NCI-H146 (cell line): ENCODE measurements at regions not wholly inside any gene's neighbourhood (a gene's known extent, or its start where the extent isn't known, plus 50 kb on each side); places are given as distances from the start of the nearest gene placed in this dataset.
A peak's percentile ranks its signal among the peaks of the same experiment; 100 is the strongest.

Experiments
- DNase-seq: peaks from one replicate; lab custom pipeline; 2025; lab: John Stamatoyannopoulos, UW

DNA sequence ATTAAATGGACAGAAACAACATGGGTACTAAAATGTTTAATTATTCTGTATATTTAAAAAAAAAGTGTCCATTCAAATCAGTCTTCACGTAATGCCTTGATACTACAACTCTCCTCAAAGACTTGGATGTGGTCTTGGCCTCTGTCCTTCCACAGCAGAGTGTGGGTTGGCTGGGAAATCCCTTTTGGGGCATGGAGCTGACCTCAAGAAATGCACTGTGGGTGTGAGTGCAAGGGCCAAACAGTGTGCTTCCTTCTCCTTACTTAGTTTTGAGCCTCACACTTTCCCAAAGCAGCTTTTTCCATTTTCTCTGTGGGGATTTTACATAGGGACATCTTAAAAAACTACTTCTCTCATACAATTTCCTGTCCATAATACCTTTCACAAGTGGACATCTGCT lies 607.4 kb downstream of the EFNB2 start:
- no peak for DNase-seq

DNA sequence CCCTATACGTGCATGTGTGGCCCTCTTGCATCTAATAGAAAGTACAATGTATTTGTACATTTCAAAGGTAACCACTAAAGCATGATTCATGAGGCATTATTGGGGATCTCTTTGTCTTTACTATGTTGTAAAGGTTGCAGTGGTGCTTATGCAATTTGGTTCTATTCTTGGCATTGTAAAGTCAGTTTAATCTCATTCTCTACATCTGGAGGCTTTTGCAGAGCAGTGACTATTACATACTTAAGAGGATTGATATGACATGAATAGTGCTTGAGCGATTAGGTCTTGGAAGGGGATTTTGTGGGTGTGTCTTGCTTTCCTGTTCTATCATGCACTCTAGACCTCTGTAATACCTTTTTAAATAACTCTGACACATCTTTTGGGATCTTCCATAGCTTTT lies 610.0 kb downstream of the EFNB2 start:
- no peak for DNase-seq

DNA sequence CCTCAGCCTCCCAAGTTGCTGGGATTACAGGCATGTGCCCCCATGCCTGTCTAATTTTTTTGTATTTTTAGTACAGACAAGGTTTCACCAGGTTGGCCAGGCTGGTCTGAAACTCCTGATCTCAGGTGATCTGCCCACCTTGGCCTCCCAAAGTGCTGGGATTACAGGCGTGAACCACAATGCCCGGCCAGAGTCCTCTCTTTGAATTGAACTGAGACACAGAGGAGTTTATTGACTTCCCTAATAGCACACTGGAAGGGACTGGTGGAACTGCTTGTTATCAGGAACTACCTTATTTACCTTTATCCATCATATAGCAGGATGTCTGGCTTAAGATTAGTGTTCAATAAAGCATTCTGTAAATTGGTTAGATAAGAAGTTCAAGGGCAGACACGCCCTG lies 613.8 kb downstream of the EFNB2 start:
- no peak for DNase-seq

DNA sequence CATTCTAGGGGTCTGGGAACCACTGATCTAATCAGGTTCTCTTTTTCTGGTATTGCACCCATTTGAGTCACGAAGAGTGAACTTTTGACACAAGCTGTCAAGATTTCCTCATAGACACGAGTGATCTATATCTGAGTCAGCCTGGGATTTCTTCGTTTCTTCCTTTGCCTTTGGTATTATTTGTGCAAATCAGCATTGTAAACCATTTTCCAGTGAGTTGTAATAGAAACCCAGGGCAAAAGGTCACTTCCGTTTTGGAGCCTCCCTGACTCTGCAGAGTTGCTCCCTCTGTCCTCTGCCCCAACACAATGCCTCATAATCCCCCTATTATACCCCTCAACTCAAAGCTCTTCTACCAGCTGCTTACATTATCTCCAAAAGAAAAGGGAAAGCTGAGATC lies 615.1 kb downstream of the EFNB2 start:
- no peak for DNase-seq

DNA sequence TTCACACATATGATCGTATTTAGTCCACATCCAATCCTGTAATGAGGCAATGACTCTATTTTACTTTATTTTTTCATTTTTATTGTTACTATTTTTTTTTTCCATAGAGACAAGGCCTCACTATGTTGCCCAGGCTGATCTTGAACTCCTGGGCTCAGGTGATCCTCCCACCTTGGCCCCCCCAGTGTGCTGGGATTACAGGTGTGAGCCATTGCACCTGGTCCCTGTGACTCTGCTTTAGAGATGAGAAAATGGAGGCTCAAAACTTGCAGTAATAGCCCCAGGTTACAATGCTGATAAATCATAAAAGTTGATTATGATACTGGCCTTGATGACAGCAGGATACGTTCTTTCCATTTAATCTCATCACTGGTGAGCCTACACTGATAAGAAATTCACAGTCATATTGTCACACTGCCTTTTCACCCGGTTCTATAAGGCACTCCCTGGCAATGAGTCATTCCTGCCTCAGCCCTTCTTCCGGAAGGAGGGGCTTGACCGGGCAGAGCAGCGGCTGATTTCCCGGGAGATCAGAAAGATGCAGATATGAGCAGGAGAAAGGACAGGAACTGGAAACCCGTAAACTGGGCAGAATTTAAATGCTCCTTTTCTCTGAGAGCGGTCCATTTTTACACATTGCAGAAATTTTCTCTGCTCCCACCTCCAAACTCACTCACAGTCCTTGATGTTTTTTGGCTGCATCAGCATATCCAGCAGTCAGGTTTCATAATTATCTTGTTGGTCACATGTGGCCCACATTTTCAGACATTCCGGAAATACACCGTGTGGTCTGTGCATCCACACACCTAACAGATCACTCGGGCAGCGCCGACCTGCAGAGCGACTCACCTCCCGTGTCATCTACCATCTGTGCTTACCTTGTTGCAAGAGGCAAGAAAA lies 616.4 kb downstream of the EFNB2 start:
- DNase-seq, result peak; percentile 54

DNA sequence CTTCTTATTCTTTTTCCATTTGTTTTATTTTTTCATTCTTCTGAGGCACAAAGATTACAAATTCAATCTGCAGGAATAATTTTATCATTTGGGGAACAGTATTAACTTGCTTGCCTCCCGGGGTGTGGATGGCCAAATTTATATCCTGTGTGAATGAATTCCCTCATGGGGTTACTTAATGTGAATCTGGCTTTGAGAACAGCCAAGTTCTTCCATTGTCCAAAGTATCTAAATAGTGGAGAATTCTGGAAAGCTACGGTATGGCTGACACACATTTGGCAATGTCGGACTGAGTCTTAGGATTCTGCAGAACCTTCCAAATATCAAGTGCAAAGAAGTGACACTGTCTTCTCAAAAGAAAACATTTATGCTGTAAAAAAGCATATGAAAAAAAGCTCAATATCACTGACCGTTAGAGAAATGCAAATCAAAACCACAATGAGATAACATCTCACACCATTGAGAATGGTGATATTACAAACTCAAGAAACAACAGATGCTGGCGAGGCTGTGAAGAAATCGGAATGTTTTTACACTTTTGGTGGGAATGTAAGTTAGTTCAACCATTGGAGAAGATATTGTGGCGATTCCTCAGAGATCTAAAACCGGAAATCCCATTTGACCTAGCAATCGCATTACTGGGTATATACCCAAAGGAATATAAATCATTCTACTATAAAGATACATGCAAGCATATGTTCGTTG lies 620.2 kb downstream of the EFNB2 start:
- no peak for DNase-seq

DNA sequence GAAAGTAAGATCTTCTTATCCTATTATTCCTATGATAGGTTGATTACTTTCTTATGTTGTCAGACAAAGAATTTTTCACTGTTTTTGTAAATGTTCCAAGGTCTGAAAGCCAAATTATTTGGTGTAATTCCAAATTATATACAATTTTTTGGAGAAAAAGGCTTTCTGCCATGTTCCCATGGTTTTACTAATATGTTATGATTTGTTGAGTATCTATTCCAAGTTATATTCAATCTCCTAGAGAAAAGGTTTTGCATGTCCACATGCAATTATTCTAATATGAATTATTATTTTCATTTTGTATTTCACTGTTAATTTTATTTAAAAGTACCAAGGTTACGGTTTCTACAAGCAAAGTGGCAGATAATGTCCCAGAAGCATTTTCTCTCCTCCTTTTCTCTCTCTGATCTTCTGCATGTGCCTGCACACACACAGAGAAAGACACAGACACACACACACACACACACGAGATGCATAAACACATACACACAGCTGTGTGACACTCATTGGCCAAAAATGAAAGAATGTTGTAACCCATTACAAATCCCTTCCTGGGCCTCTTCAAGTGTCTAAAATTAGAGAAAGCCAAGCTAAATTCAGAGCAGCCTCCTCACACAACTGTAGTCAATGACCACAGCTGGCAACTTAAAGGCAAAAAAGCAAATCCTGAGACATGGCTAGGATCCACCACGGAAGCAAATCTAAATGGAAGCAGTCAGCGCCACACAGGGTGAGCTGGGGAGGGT lies 621.0 kb downstream of the EFNB2 start:
- DNase-seq, result no peak

DNA sequence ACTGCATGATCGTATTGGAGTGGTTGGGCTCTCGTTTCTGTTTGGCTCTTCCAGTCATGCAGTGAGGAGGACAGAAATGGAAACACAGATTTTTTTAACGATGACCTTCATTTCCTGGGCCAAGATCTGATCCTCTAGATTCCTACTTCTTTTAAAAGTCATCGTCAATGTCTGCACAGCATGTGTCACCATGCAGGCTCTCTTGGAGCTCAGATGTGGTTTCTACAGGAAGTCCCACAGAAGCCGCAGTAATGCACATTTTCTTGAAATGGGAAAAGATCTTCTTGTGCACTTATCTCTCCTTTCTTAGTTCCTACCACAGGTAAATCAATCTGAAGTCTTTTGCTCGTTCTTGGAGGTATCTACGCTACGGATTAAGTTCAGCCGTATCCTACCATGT lies 626.9 kb downstream of the EFNB2 start:
- DNase-seq, result no peak

DNA sequence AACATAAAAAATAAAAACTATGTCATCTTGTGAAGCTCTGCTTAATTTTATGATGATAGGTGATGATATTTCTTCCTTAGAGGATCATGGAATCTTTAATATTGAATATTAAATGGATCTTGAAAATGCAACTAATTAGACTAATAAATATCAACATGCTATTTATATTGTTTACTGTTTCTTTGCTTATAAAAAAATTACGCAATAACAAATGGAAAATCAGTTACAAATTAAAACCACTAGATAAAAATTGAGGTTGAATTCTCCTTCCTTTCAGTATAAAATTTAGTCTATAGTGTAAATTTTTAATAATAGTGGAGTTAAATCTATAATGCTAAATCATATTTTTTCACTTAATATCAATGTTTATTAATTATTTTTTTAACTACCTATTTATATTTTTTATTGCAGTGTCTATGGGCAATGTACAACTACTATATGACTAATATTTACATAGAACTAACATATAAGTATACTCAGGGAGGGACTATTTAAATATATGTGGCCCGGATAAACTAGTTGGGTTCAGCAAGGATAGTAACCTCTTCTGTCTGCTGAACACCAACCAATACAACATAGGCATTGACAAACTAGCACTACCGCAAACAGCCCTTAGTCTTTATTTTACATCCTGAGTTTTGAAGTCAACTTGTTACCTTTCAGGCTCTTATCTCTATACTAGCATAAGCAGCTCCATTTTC lies 628.0 kb downstream of the EFNB2 start:
- DNase-seq, result no peak

DNA sequence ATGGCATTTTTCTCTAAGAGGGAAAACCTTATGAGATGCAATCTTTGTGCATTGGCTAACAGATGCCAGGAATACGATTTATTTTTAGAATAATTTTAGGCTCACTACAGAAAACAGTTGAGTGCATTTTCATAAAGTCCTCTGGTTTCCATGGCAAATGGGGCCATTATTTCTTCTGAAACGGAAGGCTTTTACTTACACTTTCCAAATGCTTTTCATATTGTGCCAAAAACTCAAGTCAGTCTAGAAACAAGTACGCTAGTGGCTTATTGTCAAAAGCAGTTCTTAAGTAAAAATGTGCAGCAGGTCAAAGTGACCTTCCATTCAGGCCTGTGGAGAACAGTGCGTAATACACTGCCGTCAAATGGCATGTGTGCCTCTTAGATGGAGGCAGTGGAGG lies 628.7 kb downstream of the EFNB2 start:
- no peak for DNase-seq

DNA sequence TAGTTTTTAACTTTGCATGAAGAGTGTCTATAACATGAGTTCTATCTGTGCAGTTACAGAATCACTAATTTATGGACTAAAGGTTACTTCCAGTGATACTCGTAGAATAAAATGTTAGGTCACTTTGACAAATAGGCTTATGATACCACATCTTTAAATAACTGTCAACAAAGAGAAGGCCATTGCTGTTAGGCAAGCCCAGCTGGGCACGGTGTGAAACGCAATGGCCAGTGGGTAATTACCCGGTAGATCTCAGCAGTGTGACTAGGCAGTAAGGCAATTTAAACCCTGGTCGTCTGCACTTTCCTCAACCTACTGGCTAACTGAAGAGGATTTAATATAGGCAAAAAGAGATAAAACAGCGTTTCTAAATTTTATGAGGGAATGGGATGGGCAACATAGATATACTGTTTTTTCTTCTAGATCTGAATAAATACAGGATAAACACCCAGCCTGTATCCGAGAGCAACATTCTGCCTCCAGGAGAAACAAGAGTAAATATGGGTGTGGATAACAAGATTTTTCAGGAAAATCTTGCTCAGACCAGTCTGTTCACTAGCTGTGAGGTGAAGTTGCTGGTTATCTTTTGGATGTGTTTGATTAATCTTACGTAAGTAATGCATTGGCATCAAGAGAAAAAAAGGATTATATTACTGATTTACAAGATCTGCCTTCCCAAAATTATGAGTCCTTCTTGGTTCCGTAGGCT lies 631.3 kb downstream of the EFNB2 start:
- DNase-seq, result no peak

DNA sequence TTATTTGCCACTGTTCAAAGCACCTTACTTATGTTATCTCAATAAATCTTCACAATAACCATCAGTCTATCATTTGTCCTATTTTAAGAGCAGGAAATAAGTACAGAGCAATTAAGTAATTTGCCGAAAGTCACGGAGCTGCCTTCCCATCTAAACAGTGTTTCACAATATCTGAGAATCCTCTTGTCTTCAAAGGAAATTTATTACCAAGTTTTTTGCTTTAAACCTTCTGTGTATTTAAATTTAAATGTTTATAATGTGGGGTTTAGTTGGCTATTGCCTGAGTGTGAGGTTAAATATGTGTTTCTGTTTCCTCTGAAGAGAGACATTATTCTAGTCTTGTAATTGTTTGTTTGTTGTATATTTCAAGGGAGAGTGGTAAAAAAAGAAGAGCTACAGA lies 633.1 kb downstream of the EFNB2 start:
- no peak for DNase-seq

DNA sequence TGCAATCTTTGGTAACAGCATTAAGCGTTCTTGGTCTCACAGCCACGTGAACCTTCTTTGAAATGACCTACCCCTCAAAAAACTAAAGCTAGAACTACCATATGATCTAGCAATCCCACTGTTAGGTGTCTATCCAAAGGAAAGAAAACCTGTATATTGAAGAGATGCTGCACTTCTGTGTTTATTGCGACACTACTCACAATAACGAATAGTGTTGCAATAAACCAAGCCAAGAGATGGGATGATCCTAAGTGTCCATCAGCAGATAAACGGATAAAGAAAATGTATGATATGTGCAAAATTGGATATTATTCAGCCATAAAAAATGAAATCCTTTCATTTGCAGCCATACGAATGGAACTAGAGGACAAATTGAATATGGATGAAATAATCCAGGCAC lies 637.9 kb downstream of the EFNB2 start:
- DNase-seq, result no peak

DNA sequence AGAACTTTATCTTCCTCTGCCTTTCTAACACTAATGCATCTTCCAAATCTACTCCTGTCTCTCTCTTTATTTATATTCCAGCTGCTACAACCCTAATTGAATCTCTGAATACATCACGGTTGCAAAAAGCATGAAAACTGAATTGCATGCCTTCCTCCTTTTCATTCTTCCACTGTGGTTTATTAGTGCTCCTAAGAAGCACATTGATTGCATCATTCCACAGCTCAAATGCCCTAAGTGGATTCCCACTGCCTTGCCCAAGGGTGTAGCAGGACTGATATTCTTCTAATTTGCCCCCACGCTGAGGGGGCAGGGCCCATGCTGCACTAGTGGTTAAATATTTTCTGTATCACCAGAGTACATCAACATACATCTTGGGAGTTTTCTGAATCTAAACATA lies 640.8 kb downstream of the EFNB2 start:
- DNase-seq, result no peak

DNA sequence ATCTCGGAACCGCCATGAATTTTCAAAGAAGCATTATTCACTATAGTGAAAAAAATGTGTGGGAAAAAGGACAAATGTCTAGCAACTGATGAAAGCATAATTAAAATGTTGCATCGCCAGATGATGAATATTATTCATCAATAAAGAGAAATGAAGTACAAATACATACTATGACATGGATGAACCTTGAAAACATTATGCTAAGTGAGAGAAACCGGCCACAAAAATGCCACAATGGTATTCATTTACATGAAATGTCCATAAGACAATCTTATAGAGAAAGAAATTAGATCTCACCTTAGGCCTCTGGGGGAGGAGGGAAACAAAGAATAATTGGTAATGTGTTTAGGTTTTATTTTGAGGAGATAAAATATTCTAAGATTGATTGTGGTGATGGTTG lies 645.0 kb downstream of the EFNB2 start:
- no peak for DNase-seq

DNA sequence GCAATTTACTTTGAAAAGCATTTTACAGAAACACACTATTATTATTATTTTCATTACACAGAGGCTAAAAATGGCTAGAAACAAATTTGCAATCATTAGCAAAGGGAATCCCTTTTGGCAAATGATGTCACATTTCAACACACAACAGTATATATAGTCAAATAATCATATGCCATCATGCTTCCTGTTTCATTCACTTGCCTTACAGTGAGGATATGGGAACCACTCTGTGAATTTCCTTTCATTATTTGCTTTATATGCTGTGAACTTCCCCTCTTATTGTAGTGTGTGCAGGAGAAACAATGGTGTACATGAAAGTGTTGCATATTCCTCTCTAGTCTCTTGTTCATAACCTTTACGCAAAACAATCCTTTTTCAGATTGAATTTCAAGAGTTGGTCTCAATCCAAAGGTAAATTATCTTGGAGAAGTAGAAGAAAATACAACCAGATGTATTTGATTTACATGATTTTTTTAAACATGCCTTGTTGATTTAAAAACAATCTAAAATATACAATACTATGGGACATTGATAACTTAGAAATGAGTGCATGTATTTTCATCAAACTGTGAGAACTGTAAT lies 657.3 kb downstream of the EFNB2 start:
- DNase-seq, result no peak

DNA sequence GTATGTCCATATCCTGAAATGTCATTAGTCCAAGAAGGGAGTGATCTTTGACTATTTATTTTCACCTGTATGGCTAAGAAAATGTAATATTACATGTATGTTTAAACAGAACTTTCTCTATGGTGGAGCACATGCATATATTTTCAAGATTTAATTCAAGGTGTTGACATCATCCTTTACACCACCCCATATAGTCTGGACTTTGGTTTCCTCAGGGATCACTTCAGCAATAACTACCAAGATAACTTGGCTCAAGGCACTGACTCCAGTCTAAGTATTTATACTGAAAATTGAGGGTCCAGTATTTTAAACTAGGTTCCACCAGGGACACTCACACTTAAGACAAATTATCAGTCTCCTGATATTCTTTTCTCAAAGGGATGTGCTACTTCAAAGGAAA lies 660.6 kb downstream of the EFNB2 start:
- no peak for DNase-seq

DNA sequence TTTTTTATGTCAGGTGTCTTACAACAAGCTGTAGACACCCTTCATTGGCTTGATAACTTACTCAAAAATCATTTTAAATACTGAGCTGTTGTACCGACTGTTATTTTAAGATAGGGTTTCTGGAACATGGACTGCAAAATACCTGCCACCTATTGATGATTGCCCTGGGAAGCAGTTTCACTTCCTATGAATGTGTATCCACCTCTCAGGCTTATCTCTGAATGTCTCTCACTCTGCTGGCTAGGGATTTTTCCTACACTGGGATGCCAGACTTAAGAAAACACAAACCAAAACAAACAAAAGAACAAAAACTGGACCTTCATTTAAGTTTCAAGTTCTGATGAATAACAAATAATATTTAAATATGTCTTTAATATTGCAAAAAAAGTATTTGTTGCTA lies 663.7 kb downstream of the EFNB2 start:
- DNase-seq, result no peak

DNA sequence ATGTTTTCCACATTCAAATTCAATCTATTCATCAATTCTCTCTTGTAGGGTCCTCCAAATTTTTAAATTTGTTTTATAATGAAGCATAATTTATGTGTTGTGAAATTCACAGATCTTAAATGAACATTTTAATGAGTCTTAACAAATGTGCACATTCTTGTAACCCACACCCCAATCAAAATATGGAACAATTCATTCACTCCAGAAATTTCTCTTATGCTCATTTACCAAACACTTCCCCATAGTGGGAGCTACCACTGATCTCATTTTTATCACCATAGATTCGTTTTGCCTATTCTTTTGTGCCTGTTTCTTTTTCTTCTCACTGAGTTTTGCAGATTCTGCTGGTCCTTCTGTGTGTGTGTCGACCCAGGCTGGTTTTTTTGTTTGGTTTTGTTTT lies 664.1 kb downstream of the EFNB2 start:
- DNase-seq, result no peak

DNA sequence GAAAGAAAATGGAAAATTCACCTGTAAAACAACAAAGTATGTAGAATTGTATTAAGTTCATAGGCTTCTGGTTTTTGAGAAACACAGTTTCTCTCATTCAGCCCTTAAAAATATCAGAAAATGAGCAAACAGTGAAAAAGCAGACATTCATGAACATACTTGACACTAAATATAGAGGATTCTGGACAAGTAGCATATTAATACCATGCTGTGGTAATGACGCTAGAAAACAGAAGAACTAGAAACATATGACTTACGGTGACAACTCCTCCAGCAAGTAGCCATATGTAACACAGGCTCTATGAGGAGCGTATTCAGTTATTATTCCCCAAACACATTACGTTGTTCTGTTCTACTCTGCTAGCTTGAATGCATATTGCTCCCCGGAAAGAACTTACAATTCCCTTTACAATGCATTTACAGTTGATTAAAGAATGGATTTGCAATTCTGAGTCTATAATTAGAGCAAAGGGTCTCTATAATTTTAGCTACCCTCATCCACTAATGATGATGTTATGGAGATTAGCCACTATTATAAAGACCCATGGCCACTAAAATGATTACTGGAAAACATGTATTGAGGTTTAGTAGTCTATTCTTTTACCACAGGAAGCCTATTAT lies 672.1 kb downstream of the EFNB2 start:
- no peak for DNase-seq

DNA sequence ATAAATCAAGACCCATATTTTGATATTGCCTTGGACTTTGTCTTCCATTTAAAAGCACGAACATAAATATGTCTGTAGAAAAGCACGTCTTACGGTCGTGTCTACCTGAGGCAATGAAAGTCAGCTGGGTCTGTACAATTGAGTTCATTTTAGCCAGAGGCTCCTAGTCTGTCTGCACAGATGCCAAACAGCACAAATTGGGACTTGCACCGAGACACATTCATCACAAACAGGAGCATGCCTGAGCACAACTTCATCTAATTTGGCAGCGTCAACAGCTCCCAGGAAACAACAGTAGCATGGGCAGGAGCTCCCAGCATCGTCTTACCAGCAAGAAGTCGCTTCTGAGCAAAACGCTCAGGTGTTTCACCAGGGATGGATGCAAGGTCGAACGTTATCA lies 687.0 kb downstream of the EFNB2 start:
- no peak for DNase-seq
